Hematopoietic multipotent progenitor cell (in vitro differentiated cells): ENCODE measurements at regions not wholly inside any gene's neighbourhood (a gene's known extent, or its start where the extent isn't known, plus 50 kb on each side); places are given as distances from the start of the nearest gene placed in this dataset.
A peak's percentile ranks its signal among the peaks of the same experiment; 100 is the strongest.

Source experiments
- DNase-seq, 3 donors: peaks; one replicate each; pipeline ENCODE4 v3.0.0-alpha.2; 2011 to 2015; ENCODE audit warnings: low read depth in 2 of 3, low spot score in 2 of 3

GRCh38 chr4:11904846-11905739, 476.4 kb upstream of the HS3ST1 start:
- DNase-seq = peak in 1 of 3 donors; percentile 3

- DNase-seq = peak in 2 of 3 donors; percentile 37 to 85
Measured at GRCh38 chr4:11904117-11904535, 475.4 kb upstream of the HS3ST1 start.

DNA sequence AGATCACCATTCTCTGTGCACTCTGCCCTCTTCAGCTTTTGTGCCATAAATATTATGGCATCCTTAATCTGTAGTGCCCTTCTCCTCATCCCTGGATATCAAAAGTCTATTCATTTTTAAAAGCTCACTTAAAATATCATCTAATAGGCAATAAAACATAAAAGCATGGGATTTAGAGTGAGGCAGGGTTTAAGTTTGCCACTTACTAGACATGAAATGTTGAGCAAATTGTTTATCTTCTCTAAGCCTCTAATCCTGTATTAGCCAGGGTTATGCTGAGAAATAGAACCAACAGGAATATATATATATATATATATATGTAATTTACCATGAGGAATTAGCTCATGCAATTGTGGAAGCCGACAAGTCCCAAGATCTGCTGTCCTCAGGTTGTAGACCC, 472.4 kb upstream of the HS3ST1 start:
- DNase-seq = no peak

DNA sequence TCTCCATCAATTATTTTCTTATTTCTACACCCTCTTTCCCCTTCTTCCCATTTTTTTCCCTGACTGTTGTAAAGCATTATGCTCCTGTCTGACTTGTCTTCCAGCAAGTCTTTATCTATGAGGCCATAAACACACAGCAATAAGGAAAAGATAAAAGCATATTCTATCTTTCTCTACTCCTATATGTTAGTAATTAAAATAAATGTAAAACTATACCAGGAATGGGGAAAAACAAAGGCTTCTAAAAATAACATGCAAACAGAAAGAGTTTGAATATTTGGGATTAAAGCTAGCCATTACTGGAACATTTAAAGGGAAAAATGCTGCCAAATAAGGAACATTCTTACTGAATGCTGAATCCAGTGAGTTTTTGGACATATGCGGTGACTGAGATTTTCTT, 471.7 kb upstream of the HS3ST1 start:
- no peak for DNase-seq

DNA sequence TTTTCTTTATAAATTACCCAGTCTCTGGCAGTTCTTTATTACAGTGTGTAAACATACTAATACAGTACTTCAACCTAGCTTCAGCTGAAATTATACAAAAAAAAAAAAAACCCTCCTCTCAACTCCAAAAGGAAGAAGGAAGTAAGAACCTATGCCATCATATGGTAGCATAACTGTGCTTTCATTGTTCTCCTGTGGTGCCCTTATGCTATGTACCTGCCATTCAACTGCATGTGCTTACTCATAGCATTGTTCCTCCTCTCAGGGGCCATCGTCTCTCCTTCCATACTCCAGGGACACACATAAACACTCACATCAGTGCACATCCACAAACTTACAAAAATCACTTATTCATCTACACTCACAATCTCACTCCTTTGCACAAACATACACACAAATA, 470.1 kb upstream of the HS3ST1 start:
- DNase-seq = no peak

GRCh38 chr4:11895766-11896165, 467.1 kb upstream of the HS3ST1 start:
- no peak for DNase-seq

DNA sequence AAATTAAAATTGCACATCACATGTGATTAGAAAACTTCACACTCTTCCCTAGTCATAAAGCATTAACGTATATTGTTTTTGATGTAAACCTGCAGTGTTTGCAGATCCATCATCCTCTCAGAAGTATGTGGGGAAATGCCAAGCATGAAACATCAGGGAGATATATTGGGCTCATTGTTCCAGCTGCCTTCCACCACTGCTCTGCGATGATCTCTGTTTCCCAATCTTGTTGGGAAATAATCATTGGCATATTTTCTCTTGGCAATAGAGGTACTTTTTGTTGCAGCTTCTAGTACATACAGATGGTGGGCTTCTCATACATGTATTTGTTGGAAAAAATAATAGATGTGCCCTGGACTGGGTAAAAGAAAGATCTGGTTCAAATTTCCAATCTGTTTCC, 466.3 kb upstream of the HS3ST1 start:
- DNase-seq = no peak

- no peak for DNase-seq
Measured at GRCh38 chr4:11894221-11894620, 465.5 kb upstream of the HS3ST1 start.

- no peak for DNase-seq
Measured at GRCh38 chr4:11889099-11889498, 460.4 kb upstream of the HS3ST1 start.

DNA sequence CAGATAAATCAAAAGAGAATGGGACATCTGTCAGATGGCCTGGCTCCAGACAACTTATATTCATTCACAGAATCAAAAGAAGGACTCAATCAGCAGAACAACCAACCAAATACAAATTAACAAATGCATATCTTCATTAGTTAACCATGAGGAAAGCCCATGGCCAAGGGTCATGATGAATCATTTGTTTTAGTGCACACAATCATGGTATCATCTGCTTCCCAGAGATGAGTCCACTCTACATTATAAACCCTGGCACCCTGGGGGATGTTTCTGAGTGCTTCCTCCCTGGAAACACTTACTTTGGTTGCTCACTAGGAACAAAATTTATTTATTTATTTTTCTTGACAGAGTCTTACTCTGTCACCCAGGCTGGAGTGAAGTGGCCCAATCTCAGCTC, 453.3 kb upstream of the HS3ST1 start:
- no peak for DNase-seq

- DNase-seq = no peak
Measured at GRCh38 chr4:11881364-11881763, 452.7 kb upstream of the HS3ST1 start.

GRCh38 chr4:11878241-11878640, 449.5 kb upstream of the HS3ST1 start:
- no peak for DNase-seq

DNA sequence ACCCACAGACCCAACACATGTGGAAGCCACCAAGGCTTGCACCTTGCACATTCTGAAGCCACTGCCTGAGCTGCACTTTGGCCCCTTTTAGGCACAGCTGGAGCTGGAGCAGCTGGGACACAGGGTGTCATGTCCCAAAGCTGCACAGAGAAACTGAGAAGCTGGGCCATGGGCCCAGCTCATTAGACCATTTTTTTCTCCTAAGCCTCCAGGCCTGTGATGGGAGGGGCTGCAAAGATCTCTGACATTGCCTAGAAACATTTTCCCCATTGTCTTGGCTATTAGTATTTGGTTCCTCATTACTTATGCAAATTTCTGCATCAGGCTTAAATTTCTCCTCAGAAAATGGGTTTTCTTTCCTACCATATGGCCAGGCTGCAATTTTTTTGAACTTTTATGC, 447.4 kb upstream of the HS3ST1 start:
- DNase-seq = no peak

- DNase-seq = no peak
Measured at GRCh38 chr4:11869191-11869870, 440.6 kb upstream of the HS3ST1 start.

- peak in 1 of 3 donors; percentile 2 for DNase-seq
Measured at GRCh38 chr4:11866391-11866790, 437.7 kb upstream of the HS3ST1 start.

DNA sequence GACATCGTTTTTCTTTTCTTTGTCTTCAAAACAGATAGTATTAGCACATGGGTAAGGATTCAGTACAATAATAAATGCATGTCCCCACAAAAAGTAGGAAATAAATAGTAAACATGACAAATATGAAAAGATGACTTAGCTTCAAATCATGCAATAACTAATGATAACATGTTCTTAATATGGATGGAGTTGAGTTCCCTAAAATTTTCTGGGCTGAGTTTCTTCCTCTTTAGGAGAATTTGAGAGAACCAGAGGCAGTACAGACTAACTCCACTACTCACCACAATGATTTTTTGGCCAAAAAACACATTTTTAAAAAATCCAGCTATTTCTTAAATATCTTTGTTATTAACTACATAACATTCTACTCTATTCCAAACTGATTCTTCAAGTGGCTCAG, 432.3 kb upstream of the HS3ST1 start:
- DNase-seq = no peak

DNA sequence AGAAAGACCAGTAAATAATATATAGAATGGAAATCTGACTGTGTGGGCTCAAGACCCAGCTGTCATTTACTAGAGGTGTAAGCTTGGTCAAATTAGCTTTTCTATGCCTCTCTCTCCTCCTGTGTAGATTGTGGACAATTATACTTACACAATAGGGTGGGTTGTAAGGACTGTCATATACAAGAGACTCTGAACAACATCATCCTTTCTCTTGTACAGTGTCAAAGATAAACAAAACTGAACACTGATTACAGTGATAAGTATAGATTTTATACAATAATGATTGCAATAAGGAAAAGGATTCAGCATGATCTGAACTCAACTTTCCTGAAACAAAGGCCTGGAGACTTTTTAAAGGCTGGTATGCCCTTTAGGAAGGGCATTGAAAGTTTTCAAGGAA, 429.2 kb upstream of the HS3ST1 start:
- DNase-seq = no peak

GRCh38 chr4:11847167-11847566, 418.5 kb upstream of the HS3ST1 start:
- peak in 1 of 3 donors; percentile 17 for DNase-seq

- no peak for DNase-seq
Measured at GRCh38 chr4:11843927-11844326, 415.2 kb upstream of the HS3ST1 start.

GRCh38 chr4:11843340-11843739, 414.6 kb upstream of the HS3ST1 start:
- DNase-seq = peak in 1 of 3 donors; percentile 4

DNA sequence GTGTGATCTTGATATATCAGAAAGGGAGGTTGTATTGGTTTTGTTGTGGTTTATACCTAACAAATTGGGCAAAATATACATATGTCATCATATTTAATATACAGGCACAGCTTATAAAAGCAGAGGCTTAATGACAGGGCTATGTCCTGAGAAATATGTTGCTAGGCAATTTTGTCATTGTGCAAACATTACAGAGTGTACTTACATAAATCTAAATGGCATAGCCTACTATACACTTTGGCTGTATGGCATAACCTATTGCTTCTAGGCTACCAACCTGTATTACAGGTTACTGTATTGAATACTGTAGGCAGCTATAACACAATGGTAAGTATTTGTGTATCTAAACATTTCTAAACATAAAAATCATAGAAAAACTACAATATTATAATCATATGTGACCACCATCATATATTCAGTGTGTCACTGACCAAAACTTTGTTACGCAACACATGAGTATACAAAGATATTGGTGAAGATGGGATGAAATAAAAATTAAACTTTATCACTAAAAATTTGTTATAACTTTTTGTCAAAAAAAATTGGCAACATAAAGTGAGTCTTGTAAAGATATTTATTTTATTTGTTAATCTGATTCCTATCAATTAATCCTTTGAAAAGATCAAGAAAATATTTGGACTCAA, 414.0 kb upstream of the HS3ST1 start:
- DNase-seq = no peak

GRCh38 chr4:11839889-11840288, 411.2 kb upstream of the HS3ST1 start:
- no peak for DNase-seq
